PC-3 (cell line): ENCODE measurements at regions not wholly inside any gene's neighbourhood (a gene's known extent, or its start where the extent isn't known, plus 50 kb on each side); places are given as distances from the start of the nearest gene placed in this dataset.

Experiments used
- CTCF ChIP-seq: fragments of 300-600 bp; sonication (generic); conservative IDR thresholded peaks from 2 replicates; pipeline ENCODE4 v1.5.1; 2017; ENCODE audit warnings: antibody characterized with exemption, low read depth, mild to moderate bottlenecking, low read length
- EZH2 ChIP-seq: fragments of 300-600 bp; sonication (generic); IDR thresholded peaks from one replicate; pipeline ENCODE4 v1.6.1; 2017; ENCODE audit warnings: antibody characterized with exemption, mild to moderate bottlenecking, low read length; ENCODE audit not compliant: unreplicated experiment
- EZH2phosphoT487 ChIP-seq: fragments of 300-600 bp; sonication (generic); IDR thresholded peaks from 2 replicates; pipeline ENCODE4 v1.6.1; 2018; ENCODE audit warnings: mild to moderate bottlenecking, antibody characterized with exemption, low read length, borderline replicate concordance

DNA sequence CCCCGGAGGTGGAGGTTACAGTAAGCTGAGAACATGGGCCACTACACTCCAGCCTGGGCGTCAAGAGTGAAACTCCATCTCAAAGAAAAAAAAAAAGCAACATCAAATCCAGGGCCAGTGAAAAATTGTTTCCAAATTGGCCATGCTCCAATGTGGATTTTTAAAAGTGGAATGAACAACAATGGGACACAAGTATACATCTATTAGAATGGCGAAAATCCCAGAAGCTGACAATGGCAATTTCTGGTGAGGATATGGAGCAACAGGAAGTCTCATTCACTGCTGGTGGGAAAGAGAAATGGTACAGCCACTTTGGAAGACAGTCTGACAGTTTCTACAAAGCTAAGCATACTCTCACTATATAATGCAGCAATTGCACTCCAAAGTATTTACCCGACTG, 161.4 kb downstream of the UXS1 start:
- TF ChIP-seq CTCF (no peak), EZH2 (no peak), EZH2phosphoT487 (no peak)
